ENCODE measurements at regions not wholly inside any gene's neighbourhood (a gene's known extent, or its start where the extent isn't known, plus 50 kb on each side); places are given as distances from the start of the nearest gene placed in this dataset.

DNA sequence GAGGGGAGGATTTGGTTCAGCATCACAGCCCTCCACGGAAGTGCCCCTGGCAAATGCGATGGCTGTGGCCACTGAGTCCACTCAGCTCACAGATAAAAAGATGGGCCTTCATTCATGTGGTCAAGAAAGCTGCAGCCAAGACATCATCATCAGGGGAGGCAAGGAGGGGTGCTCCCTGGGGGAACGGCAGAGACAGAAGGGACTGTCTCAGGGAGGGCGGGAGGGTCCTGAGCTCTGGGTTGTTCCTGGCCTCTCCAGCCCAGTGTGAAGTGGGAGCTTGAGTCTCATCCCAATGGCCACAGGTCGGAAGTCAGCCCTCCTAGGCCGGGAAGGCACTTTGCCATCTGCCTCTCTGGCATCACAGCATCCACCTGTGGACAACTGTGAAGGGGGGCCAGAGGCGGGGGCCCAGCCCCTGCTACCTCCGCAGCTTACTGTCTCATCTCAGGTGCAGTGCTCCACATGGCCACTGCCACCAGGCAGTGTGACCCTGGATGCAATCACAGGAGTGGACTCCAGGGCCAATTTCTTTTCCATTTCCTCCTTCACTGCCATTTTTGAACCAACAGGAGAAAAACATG lies 137.8 kb upstream of the SOX1 start:
- peak; percentile 60 for DNase-seq

DNA sequence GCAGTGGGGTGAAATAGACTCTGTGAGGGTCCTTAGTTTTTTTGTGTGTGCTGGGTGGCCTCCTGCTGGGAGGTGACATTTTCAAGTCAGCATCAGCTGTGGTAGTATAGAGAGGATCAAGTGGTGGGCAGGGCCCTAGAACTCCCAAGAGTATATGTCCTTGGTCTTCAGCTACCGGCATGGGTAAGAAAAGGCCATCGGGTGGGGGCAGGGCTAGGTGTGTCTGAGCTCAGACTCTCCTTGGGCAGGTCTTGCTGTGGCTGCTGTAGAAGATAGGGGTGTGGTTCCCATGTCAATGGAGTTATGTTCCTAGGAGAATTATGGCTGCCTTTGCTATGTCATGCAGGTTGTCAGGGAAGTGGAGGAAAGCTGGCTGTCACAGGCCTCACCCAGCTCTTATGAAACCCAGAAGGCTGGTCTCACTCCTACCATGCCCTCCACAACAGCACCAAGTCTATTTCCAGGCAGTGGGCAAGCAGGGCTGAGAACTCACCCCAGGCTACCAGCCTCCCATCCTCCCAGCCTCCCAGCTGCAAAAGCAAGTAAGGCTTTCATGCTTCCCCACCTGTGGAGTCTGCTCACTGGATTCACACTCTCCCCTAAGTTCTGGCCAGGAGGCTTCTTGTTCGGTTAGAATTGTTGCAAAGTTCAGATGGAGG lies 130.6 kb upstream of the SOX1 start:
- DNase-seq = no peak

DNA sequence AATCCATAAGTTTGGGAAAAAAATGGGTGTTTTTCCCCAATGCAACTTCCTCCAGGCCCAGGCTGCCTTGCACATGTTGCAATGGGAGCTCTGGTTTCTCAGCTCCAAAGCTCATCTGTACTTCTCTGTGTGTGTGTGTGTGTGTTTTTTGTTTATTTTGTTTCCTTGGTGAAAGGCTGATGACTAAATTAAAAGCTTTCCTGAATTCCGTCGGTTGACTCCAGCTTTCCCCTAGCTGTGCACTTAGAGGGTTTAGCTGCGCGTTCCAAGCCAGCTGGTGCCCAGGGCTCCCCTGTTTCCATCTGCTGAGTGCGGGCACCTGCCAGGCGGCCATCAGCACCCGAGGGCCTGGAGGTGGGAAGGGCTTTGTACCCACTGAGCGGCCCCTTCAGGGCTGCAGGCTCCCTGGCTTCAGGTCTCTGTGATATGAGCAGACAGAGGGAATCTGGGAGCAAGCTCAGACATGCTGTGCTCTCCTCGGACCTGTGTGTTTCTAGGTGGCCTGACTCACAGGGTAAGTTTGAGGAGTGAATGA lies 129.1 kb upstream of the SOX1 start:
- peak; percentile 86 for DNase-seq

DNA sequence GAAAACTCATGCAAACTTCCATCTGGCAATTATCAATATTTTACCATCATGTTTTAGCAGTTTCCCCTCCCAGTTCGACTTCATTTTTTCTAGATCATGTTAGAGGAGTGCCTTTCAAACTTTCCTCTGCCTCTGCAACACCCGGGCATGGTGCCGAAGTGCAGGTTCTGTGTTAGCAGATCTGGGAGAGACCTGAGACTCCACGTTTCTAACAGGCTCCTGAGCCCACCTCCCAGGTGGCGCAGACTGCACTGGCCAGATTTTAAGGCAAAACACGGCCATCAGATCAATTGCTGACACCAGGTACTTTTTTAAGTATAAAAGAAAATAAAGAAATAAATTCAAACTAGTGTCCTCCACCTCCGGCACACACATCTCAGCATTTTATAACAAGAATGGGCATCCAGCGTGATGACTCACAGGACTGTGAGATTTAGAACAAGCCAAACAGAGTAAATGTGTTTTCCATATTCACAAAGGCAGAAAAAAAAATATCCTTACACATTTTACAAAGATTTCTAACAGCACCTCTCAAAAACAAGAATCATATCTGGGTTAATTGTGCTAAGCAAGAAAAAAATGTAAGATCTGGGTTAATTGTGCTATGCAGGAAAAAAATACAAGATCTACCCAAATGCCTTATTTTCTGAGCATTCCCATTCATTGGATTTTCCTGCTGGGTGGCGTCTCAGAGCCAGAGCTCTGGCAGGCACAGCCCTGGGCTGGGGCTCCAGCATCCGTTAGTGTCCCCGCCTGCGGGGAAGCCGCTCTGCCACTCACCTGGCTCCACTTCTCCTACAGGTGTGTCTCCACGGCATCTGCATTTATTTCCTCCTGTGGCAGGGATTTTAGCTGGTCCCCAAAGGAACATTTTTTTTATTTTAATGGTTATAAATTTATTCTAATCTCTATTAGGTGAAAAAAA lies 127.9 kb upstream of the SOX1 start:
- DNase-seq = peak; percentile 34

DNA sequence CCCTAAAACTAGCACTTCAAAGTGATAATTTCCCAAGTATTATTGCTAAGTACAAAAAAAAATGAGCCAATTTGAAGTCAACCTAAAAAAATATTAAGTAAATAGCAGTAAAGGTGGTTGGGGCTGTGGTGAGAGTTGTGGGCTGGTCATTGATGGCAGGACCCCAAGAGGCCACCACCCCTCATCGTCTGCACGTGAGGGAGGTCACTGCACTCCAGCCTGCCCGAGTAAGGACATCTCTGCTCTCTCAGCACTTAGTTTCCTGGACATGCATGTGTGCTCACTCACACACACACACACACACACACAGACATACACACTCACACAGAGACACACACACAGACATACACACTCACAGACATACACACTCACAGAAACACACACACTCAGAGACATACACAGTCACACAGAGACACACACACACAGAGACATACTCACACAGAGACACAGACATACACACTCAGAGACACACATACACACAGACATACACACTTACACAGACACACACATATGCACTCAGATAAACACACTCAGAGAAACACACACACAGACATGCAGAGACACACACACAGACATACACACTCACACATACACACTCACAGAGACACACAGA lies 127.2 kb upstream of the SOX1 start:
- DNase-seq = no peak

DNA sequence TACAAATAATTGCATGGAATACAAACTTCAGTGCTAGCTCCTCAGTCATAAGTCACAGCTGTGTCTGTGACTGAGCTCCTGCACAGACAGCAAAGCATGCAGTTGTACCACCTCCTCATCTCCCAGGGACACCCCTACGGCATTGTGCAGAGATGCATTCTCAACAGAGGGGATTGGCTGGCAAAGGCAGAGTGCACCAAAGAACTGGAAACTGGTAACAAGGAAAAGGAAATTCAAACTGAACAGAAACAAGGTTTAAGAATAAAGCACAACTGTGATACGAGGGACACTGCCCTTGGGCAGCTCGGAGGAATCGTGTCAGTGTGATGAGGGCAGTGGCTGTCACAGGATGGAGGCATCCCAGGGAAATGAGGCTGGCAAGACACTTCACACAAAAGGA lies 126.1 kb upstream of the SOX1 start:
- DNase-seq = no peak

DNA sequence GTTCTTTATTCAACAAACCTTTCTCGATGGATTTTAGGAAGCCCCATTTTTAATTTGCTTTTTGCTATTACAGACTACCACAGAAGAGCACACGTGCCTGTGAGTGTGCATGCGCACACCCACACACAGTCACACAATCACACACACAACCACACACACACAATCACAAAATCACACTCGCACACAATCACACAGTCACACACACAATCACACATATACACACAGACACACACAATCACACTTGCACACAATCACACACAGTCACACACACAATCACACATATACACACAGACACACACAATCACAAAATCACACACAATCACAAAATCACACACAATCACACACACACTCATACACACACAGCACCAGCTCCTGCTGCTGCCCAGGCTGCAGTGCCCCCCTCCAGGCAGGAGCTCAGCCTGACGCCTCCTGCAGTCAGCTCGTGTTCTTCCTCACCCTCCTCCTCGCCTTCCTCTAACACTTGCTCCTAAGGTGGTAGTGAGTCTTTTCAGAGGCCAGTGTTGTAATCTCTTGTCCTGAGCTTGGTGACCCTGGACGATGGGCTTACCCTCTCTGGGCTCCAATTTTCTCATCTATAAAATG lies 125.0 kb upstream of the SOX1 start:
- no peak for DNase-seq

DNA sequence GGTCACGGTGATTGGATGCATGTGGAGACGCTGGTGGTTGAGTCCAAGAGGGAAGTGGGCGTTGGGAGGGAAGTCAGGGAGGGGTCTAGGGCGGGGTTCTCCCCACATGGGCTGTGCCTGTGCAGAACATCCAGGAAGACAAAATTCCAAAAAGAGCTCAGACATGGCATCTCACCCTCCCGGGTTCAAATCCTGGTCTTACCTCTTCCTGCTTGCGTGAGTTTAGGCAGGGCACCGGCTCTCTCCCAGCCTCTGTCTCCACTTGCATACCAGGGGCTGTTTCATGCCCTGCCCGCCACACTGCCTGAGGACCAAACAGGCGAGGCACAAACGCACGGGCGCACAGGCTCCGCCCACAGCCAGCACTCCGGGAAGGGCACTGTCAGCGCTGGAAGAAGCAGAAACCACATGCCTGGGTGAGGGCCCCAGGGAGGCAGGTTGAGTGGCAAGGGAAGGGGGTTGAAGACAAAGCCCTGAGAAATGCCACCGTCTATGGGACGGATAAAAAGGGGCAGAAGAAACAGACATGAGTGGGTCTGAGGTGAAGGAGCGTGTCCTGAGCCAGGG lies 123.6 kb upstream of the SOX1 start:
- peak; percentile 74 for DNase-seq

DNA sequence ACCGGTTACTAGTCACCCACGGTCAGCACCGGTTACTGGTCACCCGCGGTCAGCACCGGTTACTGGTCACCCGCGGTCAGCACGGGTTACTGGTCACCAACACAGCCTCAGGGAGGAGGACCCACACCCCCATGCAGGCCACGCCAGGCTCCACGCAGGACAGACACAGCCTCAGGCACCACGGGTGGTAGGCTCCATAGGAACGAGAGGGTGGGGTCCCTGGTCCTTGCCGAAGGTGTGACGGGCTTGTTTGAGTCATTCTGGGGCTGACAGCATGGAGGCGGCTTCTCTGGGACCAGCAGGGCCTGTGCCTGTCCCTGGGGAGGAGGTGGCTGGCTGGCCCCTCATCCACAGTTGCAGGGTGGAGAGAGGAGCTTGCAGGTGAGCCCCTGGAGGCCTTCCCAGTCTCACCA lies 122.8 kb upstream of the SOX1 start:
- peak; percentile 21 for DNase-seq

DNA sequence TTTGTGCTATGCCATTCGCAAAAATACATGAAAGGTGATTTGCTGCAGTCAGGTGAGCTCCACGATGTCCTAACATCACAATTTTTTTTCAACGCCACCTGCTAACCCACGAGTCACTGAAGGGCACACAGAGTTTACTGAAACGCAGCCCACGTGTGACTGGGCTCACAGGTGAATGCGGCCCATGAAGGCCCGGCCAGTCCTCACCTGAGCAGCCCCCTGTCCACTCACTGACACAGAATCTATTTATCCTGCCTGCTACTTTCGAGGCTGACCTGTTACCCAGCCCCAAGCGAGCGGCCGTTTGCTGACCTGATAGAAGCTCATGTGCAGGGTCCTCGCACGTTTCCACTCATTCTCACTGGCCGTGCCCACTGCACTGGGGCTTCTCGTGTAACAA lies 121.9 kb upstream of the SOX1 start:
- DNase-seq = no peak

DNA sequence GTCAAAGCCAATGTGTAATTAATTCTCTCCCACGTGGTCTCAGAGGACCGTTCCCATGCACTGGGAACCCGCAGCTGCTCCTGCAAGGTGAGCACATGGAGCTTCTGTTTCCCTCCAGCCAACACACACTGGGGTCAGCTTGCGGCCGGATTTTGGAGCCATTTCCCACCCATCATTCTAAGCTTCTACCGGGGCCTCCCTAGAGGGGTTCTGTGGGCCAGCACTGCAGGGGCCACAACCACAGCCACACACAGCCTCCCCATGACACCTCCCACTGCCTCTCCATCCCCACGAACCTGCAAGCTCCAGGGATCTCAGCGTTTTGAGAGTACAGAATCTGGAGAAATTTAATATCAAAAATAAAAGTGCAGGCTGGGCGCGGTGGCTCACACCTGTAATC lies 120.7 kb upstream of the SOX1 start:
- DNase-seq = no peak

DNA sequence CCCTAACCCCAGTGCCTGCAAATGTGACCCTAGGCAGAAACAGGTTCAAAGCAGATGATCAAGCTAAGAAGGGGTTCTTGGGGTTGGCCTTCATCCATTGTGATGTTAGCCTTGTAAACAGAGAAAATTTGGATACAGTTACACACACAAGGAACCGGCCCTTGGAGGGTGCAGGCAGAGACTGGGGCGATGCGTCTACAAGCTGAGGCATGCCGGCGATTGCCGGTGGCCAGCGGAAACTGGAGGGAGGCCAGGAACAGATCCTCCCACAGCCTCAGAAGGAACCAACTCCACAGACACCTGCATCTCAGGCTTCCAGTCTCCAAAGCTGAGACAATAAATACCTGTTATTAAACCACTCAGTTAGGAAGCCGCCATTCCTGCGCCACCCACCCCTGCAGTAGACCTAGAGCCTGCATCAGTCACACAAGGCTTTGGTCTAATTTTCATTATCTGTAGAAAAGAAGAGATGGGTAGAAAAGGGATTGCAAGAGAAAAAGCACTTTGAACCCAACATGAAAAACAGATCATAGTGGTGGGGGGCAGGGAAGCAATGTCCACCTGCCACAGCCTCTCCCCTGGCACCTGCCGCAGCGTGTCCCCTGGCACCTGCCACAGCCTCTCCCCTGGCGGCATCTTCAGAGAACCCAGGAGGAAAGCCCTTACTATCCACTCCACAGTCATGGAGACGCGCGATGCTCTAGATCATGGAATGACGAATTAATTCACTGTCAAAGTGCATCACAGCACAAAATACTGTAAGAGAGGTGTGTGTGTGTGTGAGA lies 119.7 kb upstream of the SOX1 start:
- DNase-seq = peak; percentile 47

DNA sequence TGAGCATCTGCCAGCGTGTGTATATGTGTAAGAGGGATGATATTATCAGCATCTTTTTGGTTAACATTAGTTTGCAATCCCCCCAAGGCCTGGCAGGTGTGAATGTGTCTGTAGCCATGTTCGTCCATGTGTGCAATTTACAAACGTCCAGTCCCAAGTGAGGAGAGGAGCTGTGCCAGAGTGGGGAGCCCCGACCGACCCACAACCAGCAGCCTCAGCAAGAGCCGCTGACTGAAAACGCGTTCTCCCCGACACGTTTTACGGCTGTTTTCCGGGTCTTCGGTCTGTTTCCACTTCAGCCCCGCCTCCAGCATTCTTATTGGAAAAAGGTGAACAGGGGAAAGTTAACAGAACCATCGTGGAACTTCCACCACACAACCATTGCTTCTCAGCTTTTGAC lies 119.1 kb upstream of the SOX1 start:
- no peak for DNase-seq

DNA sequence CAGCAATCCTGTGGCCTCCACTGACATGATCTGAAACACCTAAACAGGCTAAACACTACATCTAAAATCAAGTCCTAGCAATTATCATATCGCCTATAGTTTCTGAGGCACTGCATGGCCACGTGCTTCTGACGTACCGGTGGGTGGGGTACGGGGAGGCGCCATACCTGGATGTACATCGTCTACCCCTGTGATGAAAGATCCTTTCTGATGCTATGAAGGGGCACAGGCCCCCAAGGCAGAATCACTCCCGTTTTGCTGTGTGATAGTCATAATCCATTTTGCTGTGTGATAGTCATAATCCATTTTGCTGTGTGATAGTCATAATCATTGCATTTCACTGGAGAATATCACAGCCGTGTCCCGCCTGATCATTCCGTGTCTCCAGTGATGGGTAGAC lies 118.7 kb upstream of the SOX1 start:
- DNase-seq = no peak

DNA sequence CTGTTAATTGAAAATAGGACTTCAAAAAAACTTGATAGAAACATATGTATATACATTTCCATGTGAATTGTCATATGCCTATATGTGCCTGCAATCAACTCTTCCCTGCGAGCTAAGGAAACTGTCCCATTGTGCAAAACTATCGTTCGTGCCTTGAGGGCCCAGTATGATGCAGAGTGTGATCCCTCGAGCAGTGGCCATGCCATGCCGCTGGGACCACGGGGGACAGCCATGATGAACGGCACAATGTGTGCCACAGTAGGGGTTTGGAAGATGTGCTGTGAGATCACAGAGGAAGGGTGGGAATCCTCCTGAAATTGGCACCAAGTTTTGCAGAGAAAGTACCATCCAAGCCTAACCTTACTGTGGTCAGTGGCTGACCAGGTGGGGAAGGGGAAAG lies 118.1 kb upstream of the SOX1 start:
- no peak for DNase-seq

DNA sequence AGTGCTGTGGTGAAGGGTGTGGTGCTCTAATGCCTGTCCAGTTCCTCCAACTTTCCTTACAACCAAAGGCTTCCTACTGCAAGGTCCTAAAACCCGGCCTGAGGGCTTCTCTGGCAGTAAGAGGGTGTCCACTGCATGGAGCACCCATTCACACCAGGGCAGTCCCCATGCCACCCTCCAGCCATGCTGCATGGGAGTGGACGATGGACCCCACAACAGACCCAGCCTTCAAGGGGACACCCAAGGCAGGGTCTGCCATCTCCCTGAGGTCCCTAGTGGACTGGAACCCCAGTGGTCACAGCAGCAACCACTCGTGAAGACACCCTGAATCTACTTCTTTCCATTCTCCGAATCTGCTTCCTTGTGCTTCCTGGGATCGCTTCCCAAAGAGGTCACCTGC lies 117.6 kb upstream of the SOX1 start:
- DNase-seq = no peak

DNA sequence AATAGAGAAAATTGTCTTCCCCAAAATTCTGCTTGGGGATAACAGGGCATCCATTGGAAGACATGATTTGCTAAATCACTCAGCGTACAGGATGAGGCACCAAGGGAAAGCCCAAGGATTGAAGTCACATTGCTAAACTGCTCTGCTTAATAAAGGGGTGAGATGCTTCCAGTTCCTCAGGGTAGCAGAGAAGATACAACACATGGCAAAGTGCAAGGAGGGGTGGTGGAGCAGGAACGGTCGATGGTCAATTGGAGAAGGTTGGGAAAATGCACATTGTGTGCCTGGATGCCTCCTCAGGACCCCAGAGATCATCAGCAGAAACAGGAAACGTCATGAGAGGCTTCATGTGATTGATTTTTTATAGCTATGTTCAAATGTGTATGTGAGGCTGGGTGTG lies 116.3 kb upstream of the SOX1 start:
- no peak for DNase-seq

DNA sequence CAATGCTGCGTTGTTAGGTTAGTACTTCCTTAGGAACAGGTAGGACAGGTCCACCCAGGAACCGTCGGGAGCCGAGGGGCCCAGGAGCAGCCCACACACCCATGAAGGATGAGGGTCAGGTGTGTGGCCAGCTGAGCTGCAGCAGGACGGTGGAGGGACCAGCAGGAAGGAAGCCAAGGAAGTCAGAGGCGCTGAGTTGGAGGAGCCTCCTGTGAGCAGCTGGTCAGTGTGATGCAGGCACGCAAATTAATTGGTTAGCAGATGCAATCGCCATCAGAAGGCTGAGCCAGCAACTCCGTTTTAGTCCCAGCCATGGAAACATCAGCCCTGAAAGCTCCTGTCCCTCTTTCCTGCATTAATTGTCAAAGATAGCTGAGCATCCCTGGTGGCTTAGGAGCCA lies 114.9 kb upstream of the SOX1 start:
- no peak for DNase-seq

DNA sequence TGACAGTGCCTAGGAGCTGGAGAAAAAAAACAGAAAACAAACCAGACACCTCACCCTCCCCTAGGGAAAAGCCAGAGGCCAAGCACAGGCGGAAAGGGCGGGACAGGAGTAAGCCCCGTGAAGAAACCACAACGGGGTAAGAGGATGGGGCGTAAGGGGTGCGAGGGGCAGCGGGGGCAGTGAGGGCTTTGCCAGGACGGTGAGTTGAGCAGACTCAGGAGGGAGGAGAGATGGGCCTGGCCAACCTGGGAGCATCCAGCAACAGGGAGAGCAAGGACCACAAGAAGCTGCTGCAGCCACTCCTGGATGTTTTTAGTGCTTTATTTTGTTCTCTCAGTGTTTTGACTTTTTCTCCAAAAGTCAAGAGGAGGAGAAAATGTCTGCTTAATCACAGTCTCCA lies 114.1 kb upstream of the SOX1 start:
- no peak for DNase-seq

DNA sequence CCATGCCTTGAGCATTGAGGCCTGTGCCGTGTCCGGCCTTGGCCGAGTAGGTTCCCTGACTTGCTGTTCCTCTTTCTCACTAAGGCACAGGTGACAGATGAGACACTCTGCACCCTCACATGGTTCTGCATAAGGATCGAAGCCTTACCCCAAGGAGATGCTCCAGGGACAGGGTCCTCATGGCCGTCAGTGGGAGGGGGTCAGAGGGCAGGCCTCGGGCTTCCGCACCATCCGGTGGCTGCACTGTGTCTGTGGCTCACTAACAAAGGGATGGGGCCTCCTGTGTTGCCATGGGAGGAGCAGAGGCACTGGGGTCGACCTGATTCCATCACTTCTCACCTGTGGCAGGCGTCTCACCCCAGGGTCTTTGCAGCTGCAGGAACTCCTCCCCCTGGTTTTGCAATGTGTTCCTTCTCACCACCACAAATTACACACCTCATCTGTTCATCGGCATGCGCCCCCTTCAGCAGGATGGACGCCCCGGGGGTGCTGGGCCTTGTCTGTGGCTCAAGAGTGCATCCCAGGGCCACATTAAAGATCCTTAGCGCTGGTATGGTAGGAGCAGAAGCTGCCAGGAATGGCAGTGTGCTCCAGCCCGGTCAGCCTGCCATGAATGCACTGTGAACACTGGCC lies 113.3 kb upstream of the SOX1 start:
- no peak for DNase-seq

DNA sequence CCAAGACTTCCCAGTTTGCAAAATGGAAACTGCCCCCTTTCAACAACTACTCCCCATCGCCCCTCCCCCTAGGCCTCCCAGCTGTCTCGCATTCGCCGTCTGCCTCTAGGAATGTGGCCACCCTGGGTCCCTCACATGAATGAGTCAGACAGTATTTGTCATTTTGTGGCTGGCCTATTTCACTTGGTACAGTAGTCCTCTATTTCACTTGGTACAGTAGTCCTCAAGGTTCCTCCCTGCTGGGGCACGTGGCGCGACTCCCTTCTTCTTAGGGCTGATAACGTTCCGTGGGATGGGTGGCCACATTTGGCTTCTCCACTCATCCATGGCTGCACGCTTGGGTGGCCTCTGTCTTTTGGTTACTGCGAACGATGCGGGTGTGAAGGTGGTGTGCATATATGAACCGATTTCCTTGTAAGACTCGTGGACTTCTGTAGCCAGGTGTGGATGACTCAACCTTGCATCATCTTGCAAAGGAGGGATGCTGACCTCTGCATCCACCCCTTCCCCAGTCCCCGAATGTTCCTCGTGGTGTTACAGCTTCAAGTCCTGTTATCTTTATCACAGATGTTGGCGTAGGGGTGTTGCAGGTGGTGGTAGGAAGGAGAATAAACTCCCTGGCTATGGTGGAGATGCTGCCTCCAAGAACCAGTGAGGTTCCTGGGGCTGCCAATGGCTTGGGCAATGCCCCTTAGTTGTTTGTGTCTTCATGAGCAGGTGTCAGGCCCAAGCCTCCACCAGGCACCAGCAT lies 112.1 kb upstream of the SOX1 start:
- no peak for DNase-seq

All from DMS153 (cell line).